LNCaP clone FGC (cell line): ENCODE measurements at regions not wholly inside any gene's neighbourhood (a gene's known extent, or its start where the extent isn't known, plus 50 kb on each side); places are given as distances from the start of the nearest gene placed in this dataset.

Experiments
- DNase-seq: peaks from one replicate; pipeline ENCODE4 v3.0.0-alpha.2; 2011; ENCODE audit warnings: low read depth
- H3K4me3 ChIP-seq: 2 replicates; pipeline ENCODE4 v1.5.1; 2011; ENCODE audit warnings: mild to moderate bottlenecking, low read depth, low read length, control low read depth
- CTCF ChIP-seq: IDR thresholded peaks from 2 replicates; pipeline ENCODE4 v1.5.1; 2012; ENCODE audit warnings: mild to moderate bottlenecking; ENCODE audit not compliant: control insufficient read depth, insufficient read depth; ENCODE audit errors: extremely low read depth

- DNase-seq = no peak
- H3K4me3 ChIP-seq = no peak overlapping the region
- no peak for TF ChIP-seq CTCF
Observed at GRCh38 chr12:107302649-107303341, 209.4 kb upstream of the CRY1 start.

GRCh38 chr12:107304588-107305532, 211.5 kb upstream of the CRY1 start:
- TF ChIP-seq CTCF = no peak
- no peak overlapping the region for H3K4me3 ChIP-seq
- DNase-seq = no peak

- DNase-seq = no peak
- TF ChIP-seq CTCF = no peak
Observed at GRCh38 chr12:107306141-107306659, 212.9 kb upstream of the CRY1 start.

GRCh38 chr12:107308310-107308709, 215.0 kb upstream of the CRY1 start:
- H3K4me3 ChIP-seq = no peak overlapping the region
- no peak for TF ChIP-seq CTCF
- DNase-seq = no peak

More at GRCh38 chr12:107306141-107306659, 212.9 kb upstream of the CRY1 start:
- H3K4me3 ChIP-seq = no peak overlapping the region

- DNase-seq = no peak
- H3K4me3 ChIP-seq = no peak overlapping the region
- no peak for TF ChIP-seq CTCF
Observed at GRCh38 chr12:107309020-107309419, 215.7 kb upstream of the CRY1 start.

- DNase-seq = no peak
- TF ChIP-seq CTCF = no peak
- no peak overlapping the region for H3K4me3 ChIP-seq
Observed at GRCh38 chr12:107310621-107311020, 217.3 kb upstream of the CRY1 start.
